CD14-positive monocyte (primary cell): ENCODE measurements at regions not wholly inside any gene's neighbourhood (a gene's known extent, or its start where the extent isn't known, plus 50 kb on each side); places are given as distances from the start of the nearest gene placed in this dataset.

Source experiments
- DNase-seq, 3 donors: peaks; one replicate each; pipeline ENCODE4 v3.0.0-alpha.2; 2011 to 2022
- H2AFZ ChIP-seq: 2 replicates; pipeline ENCODE4 v1.6.0; 2012; ENCODE audit warnings: mild to moderate bottlenecking, low read depth, low read length, inconsistent platforms; ENCODE audit not compliant: insufficient read depth, poor library complexity, severe bottlenecking
- H3K27ac ChIP-seq, 2 donors: 1 replicate in 1 of 2; 2 replicates in 1 of 2; pipeline ENCODE4 v1.5.1; 2012 to 2013; ENCODE audit warnings: low read length in 2 of 2, control low read depth in 1 of 2, inconsistent platforms in 1 of 2, low read depth in 1 of 2, mild to moderate bottlenecking in 1 of 2
- H3K27me3 ChIP-seq, 2 donors: one replicate each; pipeline versions ENCODE4 v1.6.0 to v1.6.1; 2011 to 2013; ENCODE audit warnings: low read length in 2 of 2; ENCODE audit not compliant: control insufficient read depth in 2 of 2, insufficient read depth in 2 of 2
- H3K36me3 ChIP-seq, 2 donors: replicated peaks in 1 of 2; 1 replicate in 1 of 2; 2 replicates in 1 of 2; pipeline versions ENCODE4 v1.5.1 to v1.6.1; 2012 to 2013; ENCODE audit warnings: low read length in 2 of 2, control low read depth in 1 of 2, inconsistent platforms in 1 of 2, mild to moderate bottlenecking in 1 of 2; ENCODE audit not compliant: insufficient read depth in 2 of 2, control insufficient read depth in 1 of 2
- H3K4me1 ChIP-seq, 2 donors: 1 replicate in 1 of 2; 2 replicates in 1 of 2; pipeline versions ENCODE4 v1.5.1 to v1.6.1; 2012 to 2013; ENCODE audit warnings: low read length in 2 of 2, control low read depth in 1 of 2, inconsistent platforms in 1 of 2, mild to moderate bottlenecking in 1 of 2, moderate library complexity in 1 of 2; ENCODE audit not compliant: insufficient read depth in 2 of 2, control insufficient read depth in 1 of 2
- H3K4me2 ChIP-seq: replicated peaks from 2 replicates; pipeline ENCODE3; 2012; ENCODE audit warnings: low read length, moderate library complexity, mild to moderate bottlenecking; ENCODE audit not compliant: poor library complexity, severe bottlenecking; ENCODE audit errors: extremely low read depth
- H3K4me3 ChIP-seq, 3 experiments: fragments of 200-600 bp in 1 of 3; sonication (generic) in 1 of 3; replicated peaks in 1 of 3; 1 replicate in 2 of 3; 2 replicates in 1 of 3; pipeline ENCODE4 v1.5.1; 2011 to 2013; ENCODE audit warnings: low read length in 3 of 3, mild to moderate bottlenecking in 3 of 3, control low read depth in 2 of 3, low read depth in 2 of 3, inconsistent platforms in 1 of 3, moderate library complexity in 1 of 3
- H3K79me2 ChIP-seq: 2 replicates; pipeline ENCODE4 v1.6.0; 2012; ENCODE audit warnings: mild to moderate bottlenecking, control low read depth, inconsistent platforms, low read length, moderate library complexity; ENCODE audit not compliant: insufficient read depth
- H3K9ac ChIP-seq: 2 replicates; pipeline ENCODE4 v1.6.0; 2017; ENCODE audit warnings: low read length, mild to moderate bottlenecking; ENCODE audit not compliant: insufficient read depth, poor library complexity, severe bottlenecking
- H3K9me3 ChIP-seq, 2 donors: replicated peaks in 1 of 2; 1 replicate in 1 of 2; 2 replicates in 1 of 2; pipeline versions ENCODE4 v1.5.1 to v1.6.1; 2012 to 2013; ENCODE audit warnings: low read length in 2 of 2, control low read depth in 1 of 2; ENCODE audit not compliant: control insufficient read depth in 1 of 2, insufficient read depth in 1 of 2
- H4K20me1 ChIP-seq: 2 replicates; pipeline ENCODE4 v1.6.0; 2012; ENCODE audit warnings: mild to moderate bottlenecking, low read length, control low read depth, moderate library complexity; ENCODE audit not compliant: insufficient read depth
- H3K27ac Mint-ChIP-seq, 7 donors: one replicate each; pipeline ENCODE4 v1.8.0; 2020; ENCODE audit warnings: mild to moderate bottlenecking in 7 of 7, mixed read lengths in 7 of 7, moderate library complexity in 6 of 7, inconsistent platforms in 2 of 7
- H3K27me3 Mint-ChIP-seq, 3 donors: one replicate each; pipeline ENCODE4 v1.8.0; 2021 to 2022; ENCODE audit warnings: low read depth in 3 of 3, mild to moderate bottlenecking in 3 of 3, mixed read lengths in 3 of 3, moderate library complexity in 3 of 3, inconsistent platforms in 1 of 3
- H3K36me3 Mint-ChIP-seq, 2 donors: one replicate each; pipeline ENCODE4 v1.8.0; 2020; ENCODE audit warnings: mixed read lengths in 2 of 2, inconsistent platforms in 1 of 2, mild to moderate bottlenecking in 1 of 2
- H3K4me1 Mint-ChIP-seq: one replicate; pipeline ENCODE4 v1.8.0; 2020; ENCODE audit warnings: mild to moderate bottlenecking, mixed read lengths
- H3K4me3 Mint-ChIP-seq, 2 donors: one replicate each; pipeline ENCODE4 v1.8.0; 2020; ENCODE audit warnings: mild to moderate bottlenecking in 2 of 2, mixed read lengths in 2 of 2, moderate library complexity in 1 of 2
- H3K9me3 Mint-ChIP-seq, 7 donors: one replicate each; pipeline ENCODE4 v1.8.0; 2020 to 2022; ENCODE audit warnings: mixed read lengths in 7 of 7, mild to moderate bottlenecking in 6 of 7, moderate library complexity in 6 of 7, inconsistent platforms in 2 of 7
- WGBS: methylation state at CpG from one replicate; pipeline ENCODE4 v1.1.5; 2013; ENCODE audit warnings: missing lambda C conversion rate; ENCODE audit not compliant: insufficient coverage; 5-methylcytosine and 5-hydroxymethylcytosine counted together
- intact Hi-C, 2 donors: fragments of 100-400 bp; cut with micrococcal nuclease; formaldehyde crosslinking; loops; one replicate each; pipeline versions ENCODE4 v1.15.0 to v1.15.1; 2023
- TF ChIP-seq, protein P1 (sequence below): fragments of 200-600 bp; IDR thresholded peaks from one replicate; pipeline ENCODE4 v1.8.0; 2022; ENCODE audit warnings: antibody characterized with exemption, mild to moderate bottlenecking

DNA sequence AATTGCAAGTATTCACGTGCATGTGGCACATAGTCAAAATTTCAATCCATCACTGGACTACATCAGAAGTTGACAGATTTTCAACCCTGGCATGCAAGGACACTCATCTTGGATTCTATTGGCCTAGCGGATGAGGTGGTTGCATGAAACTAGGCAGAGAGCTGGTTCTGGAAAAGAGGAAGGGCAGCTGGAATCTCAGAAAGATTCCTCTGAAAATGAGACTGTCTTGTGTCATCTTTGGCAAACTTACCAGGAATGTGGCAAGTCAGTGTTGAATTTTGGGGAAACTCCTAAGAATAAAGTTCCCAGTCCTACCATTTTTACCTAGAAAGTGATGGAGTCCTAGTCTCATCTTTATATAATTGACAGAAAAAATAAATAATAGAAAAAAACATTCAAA is 384.3 kb upstream of the NR2F2 start:
- WGBS, result 100% methylated on average over 1 of the region's 2 CpGs
- TF ChIP-seq, protein P1, sequence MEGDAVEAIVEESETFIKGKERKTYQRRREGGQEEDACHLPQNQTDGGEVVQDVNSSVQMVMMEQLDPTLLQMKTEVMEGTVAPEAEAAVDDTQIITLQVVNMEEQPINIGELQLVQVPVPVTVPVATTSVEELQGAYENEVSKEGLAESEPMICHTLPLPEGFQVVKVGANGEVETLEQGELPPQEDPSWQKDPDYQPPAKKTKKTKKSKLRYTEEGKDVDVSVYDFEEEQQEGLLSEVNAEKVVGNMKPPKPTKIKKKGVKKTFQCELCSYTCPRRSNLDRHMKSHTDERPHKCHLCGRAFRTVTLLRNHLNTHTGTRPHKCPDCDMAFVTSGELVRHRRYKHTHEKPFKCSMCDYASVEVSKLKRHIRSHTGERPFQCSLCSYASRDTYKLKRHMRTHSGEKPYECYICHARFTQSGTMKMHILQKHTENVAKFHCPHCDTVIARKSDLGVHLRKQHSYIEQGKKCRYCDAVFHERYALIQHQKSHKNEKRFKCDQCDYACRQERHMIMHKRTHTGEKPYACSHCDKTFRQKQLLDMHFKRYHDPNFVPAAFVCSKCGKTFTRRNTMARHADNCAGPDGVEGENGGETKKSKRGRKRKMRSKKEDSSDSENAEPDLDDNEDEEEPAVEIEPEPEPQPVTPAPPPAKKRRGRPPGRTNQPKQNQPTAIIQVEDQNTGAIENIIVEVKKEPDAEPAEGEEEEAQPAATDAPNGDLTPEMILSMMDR, result no peak
- no peak for DNase-seq
- no peak overlapping the region for H3K9ac ChIP-seq
- H3K9me3 ChIP-seq, result no peaks in the 10 kb centered on the region
- H3K27me3 ChIP-seq, result no peaks in the 10 kb centered on the region
- Mint-ChIP-seq H3K27ac (no peak overlapping the region), H3K27me3 (peaks cover 0 to 3% (median 3%) of the 10 kb centered on the region in 3 donors), H3K4me3 (no peak overlapping the region), H3K36me3 (no peaks in the 10 kb centered on the region), H3K4me1 (no peaks in the 10 kb centered on the region), H3K9me3 (peaks cover 0 to 6% (median 0%) of the 10 kb centered on the region in 7 donors)
- H3K4me3 ChIP-seq, result no peak overlapping the region
- no peaks in the 10 kb centered on the region for H3K79me2 ChIP-seq
- no peaks in the 10 kb centered on the region for H4K20me1 ChIP-seq
- no peaks in the 10 kb centered on the region for H3K4me1 ChIP-seq
- H3K27ac ChIP-seq, result no peak overlapping the region
- H3K4me2 ChIP-seq, result no peak overlapping the region
- H3K36me3 ChIP-seq, result no peaks in the 10 kb centered on the region
- intact Hi-C loops, result no loop called here
- no peak overlapping the region for H2AFZ ChIP-seq

DNA sequence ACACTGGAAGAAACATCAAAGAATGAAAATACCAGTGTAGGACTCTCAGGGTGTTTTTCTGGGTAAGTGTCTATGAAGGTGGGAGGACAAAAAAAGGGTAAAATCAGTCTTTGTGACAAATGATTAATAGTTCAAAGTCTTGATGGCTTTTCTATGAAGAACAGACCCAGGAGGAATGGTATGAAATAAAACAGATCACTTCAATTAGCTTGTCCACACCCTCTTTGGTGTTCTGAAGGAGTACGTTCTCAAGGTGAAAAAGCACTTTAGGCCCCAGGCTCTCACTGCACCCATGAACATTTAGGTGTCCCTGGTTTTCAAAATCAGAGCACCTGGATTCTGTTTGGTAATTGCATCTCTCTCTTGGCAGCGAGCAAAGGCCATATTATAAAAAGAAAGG is 383.6 kb upstream of the NR2F2 start:
- no peak overlapping the region for H3K4me2 ChIP-seq
- no peaks in the 10 kb centered on the region for H3K9me3 ChIP-seq
- no peak for DNase-seq
- Mint-ChIP-seq H3K27me3 (peaks cover 0 to 3% (median 3%) of the 10 kb centered on the region in 3 donors), H3K4me1 (no peaks in the 10 kb centered on the region), H3K27ac (no peak overlapping the region), H3K9me3 (peaks cover 0 to 6% (median 0%) of the 10 kb centered on the region in 7 donors), H3K36me3 (no peaks in the 10 kb centered on the region), H3K4me3 (no peak overlapping the region)
- H3K4me1 ChIP-seq, result no peaks in the 10 kb centered on the region
- H3K79me2 ChIP-seq, result no peaks in the 10 kb centered on the region
- TF ChIP-seq, protein P1, result no peak
- H2AFZ ChIP-seq, result no peak overlapping the region
- H3K4me3 ChIP-seq, result no peak overlapping the region
- no peak overlapping the region for H3K9ac ChIP-seq
- 100% methylated on average over 1 of the region's 2 CpGs for WGBS
- intact Hi-C loops, result no loop called here
- no peak overlapping the region for H3K27ac ChIP-seq
- no peaks in the 10 kb centered on the region for H3K36me3 ChIP-seq
- H4K20me1 ChIP-seq, result no peaks in the 10 kb centered on the region
- no peaks in the 10 kb centered on the region for H3K27me3 ChIP-seq
